OCI-LY7 (cell line): ENCODE measurements at regions not wholly inside any gene's neighbourhood (a gene's known extent, or its start where the extent isn't known, plus 50 kb on each side); places are given as distances from the start of the nearest gene placed in this dataset.

Experiments
- BruUV-seq: library from RNA; stranded (reverse); fragments of 400-500 nt; replicated peaks from 2 replicates; lab custom pipeline; 2021; lab: Mats Ljungman, UMichigan
- CTCF ChIA-PET: fragments of 300-600 bp; sonication (Branson Sonifier 250); formaldehyde crosslinking; loops from one replicate; lab custom pipeline; 2022; ENCODE audit warnings: antibody characterized with exemption; ENCODE audit not compliant: unreplicated experiment; lab: Charles Lee
- POLR2A ChIA-PET: fragments of 300-600 bp; sonication (Branson Sonifier 250); formaldehyde crosslinking; loops from one replicate; lab custom pipeline; 2022; ENCODE audit warnings: antibody characterized with exemption; lab: Charles Lee
- DNase-seq: peaks from one replicate; pipeline ENCODE4 v3.0.0-alpha.2; 2015; ENCODE audit warnings: low spot score
- H2AFZ ChIP-seq: fragments of 200-600 bp; sonication (generic), shearing (Covaris generic); 2 replicates; pipeline ENCODE4 v1.6.1; 2014; ENCODE audit warnings: mild to moderate bottlenecking, antibody characterized with exemption, low read length, moderate library complexity
- H3K27ac ChIP-seq: fragments of 200-600 bp; sonication (generic); 2 replicates; pipeline ENCODE4 v1.5.1; 2014; ENCODE audit warnings: mixed run types, low read depth, mild to moderate bottlenecking, moderate library complexity, low read length, inconsistent platforms; ENCODE audit not compliant: poor library complexity, severe bottlenecking
- H3K36me3 ChIP-seq: fragments of 200-600 bp; sonication (generic); 2 replicates; pipeline ENCODE4 v1.6.1; 2014; ENCODE audit warnings: mild to moderate bottlenecking, antibody characterized with exemption, low read length, moderate library complexity, mixed read lengths; ENCODE audit not compliant: insufficient read depth
- H3K4me1 ChIP-seq: fragments of 200-600 bp; sonication (generic); 2 replicates; pipeline ENCODE4 v1.5.1; 2014; ENCODE audit warnings: mild to moderate bottlenecking, low read length; ENCODE audit not compliant: insufficient read depth, poor library complexity, severe bottlenecking
- H3K4me2 ChIP-seq: fragments of 200-600 bp; sonication (generic); 2 replicates; pipeline ENCODE4 v1.6.1; 2014; ENCODE audit warnings: mild to moderate bottlenecking, low read length
- H3K4me3 ChIP-seq: fragments of 200-600 bp; sonication (generic); 2 replicates; pipeline ENCODE4 v1.5.1; 2014; ENCODE audit warnings: mild to moderate bottlenecking, low read depth, low read length; ENCODE audit not compliant: poor library complexity, severe bottlenecking
- H3K79me2 ChIP-seq: fragments of 200-600 bp; sonication (generic); 2 replicates; pipeline ENCODE4 v1.6.1; 2016; ENCODE audit warnings: low read depth, mild to moderate bottlenecking, low read length, moderate library complexity, mixed read lengths; ENCODE audit not compliant: insufficient read depth
- H3K9me2 ChIP-seq: fragments of 200-600 bp; sonication (generic); 2 replicates; pipeline ENCODE4 v1.6.1; 2016; ENCODE audit warnings: mild to moderate bottlenecking, low read length, mixed read lengths; ENCODE audit not compliant: insufficient read depth
- H3K9me3 ChIP-seq: fragments of 200-600 bp; sonication (generic); 2 replicates; pipeline ENCODE4 v1.6.1; 2014; ENCODE audit warnings: mild to moderate bottlenecking, mixed run types, low read length, mixed read lengths
- H4K20me1 ChIP-seq: fragments of 200-600 bp; sonication (generic); 2 replicates; pipeline ENCODE4 v1.6.1; 2014; ENCODE audit warnings: mild to moderate bottlenecking, antibody characterized with exemption, low read length, moderate library complexity, mixed read lengths; ENCODE audit not compliant: insufficient read depth
- EZH2phosphoT487 ChIP-seq: fragments of 200-600 bp; sonication (generic); IDR thresholded peaks from 2 replicates; pipeline ENCODE4 v1.6.1; 2018; ENCODE audit warnings: low read depth, borderline replicate concordance, mild to moderate bottlenecking, mixed run types, antibody characterized with exemption, low read length, moderate library complexity, mixed read lengths
- intact Hi-C: fragments of 100-400 bp; cut with micrococcal nuclease; formaldehyde crosslinking; loops from one replicate; pipeline ENCODE4 v1.10.0; 2022; ENCODE audit not compliant: unreplicated experiment
- TF ChIP-seq, protein P1 (sequence below): fragments of 200-600 bp; sonication (generic); conservative IDR thresholded peaks from 2 replicates; pipeline ENCODE4 v1.5.1; 2014; ENCODE audit warnings: mild to moderate bottlenecking, antibody characterized with exemption, low read length, moderate library complexity, mixed read lengths

DNA sequence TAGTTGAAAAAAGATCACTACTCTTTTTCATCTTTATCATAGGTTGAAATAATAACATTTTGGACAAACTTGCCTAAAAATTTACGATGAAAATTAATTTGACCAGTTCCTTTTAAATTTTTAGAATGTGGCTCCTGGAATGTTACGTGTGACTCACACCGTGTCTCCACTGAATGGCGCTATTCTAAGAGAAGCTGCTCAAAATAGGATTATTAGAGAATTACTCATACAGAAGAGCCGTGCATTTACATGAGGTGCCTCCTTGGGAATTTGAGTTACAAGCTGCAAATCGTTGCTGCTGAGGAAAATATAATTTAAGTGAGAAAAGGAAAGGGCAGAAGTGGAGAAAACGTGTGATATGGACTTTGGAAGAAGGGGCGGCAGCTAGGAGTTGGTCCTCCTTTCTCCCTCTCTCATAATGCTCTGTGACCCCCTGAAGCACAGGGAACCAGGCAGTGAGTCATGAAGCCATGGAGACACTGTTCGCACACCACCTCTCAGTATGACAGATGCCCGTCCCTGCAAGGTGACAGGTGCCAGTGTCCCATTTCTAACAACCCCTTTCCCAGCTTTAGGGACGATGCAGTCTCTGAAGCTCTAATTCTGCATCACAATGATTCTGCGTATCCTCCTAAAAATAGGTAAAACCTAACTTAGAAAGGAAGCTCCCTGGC lies 323.2 kb upstream of the COBL start:
- intact Hi-C loops = no loop called here
- Histone ChIP-seq H3K4me3 (no peak overlapping the region), H3K36me3 (no peaks in the 10 kb centered on the region), H3K79me2 (no peaks in the 10 kb centered on the region), H3K9me2 (no peaks in the 10 kb centered on the region), H3K4me1 (no peaks in the 10 kb centered on the region), H3K9me3 (no peaks in the 10 kb centered on the region), H3K27ac (no peak overlapping the region), H3K4me2 (no peak overlapping the region), H4K20me1 (no peaks in the 10 kb centered on the region), H2AFZ (no peak overlapping the region)
- no peak for TF ChIP-seq EZH2phosphoT487
- TF ChIP-seq, protein P1, sequence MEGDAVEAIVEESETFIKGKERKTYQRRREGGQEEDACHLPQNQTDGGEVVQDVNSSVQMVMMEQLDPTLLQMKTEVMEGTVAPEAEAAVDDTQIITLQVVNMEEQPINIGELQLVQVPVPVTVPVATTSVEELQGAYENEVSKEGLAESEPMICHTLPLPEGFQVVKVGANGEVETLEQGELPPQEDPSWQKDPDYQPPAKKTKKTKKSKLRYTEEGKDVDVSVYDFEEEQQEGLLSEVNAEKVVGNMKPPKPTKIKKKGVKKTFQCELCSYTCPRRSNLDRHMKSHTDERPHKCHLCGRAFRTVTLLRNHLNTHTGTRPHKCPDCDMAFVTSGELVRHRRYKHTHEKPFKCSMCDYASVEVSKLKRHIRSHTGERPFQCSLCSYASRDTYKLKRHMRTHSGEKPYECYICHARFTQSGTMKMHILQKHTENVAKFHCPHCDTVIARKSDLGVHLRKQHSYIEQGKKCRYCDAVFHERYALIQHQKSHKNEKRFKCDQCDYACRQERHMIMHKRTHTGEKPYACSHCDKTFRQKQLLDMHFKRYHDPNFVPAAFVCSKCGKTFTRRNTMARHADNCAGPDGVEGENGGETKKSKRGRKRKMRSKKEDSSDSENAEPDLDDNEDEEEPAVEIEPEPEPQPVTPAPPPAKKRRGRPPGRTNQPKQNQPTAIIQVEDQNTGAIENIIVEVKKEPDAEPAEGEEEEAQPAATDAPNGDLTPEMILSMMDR = no peak
- ChIA-PET CTCF (no interaction called here), POLR2A (no interaction called here)
- no peak for DNase-seq
- no TSS peak for BruUV-seq

DNA sequence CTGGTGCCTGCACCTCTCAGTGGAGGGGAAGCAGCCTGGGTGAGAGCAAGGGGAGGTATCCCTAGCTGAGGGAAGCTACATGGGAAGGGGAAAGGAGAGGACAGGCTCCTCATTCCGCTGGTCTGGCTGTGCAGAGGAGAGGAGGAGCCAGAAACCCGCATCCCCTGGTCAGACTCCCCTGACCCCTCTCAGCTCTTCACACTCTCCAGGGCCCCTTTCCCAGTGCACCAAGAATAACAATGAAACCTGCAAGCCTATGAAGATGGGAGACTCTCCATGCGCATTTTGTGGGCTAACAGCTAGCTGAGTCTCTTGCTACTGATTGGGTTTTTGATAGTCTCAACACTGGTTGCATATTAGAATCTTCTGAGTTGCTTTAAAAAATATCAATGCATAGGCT lies 319.9 kb upstream of the COBL start:
- H3K4me1 ChIP-seq = no peaks in the 10 kb centered on the region
- no peak overlapping the region for H3K4me3 ChIP-seq
- H3K79me2 ChIP-seq = no peaks in the 10 kb centered on the region
- DNase-seq = no peak
- no peaks in the 10 kb centered on the region for H4K20me1 ChIP-seq
- TF ChIP-seq, protein P1 = no peak
- no peak for TF ChIP-seq EZH2phosphoT487
- BruUV-seq = no TSS peak
- POLR2A ChIA-PET = interaction anchor here (0.6 kb wide), 1 partner anchor 29 kb away, joined by 3 read pairs; no protein-coding TSS in a partner anchor
- H3K4me2 ChIP-seq = no peak overlapping the region
- intact Hi-C loops = no loop called here
- no peaks in the 10 kb centered on the region for H3K9me3 ChIP-seq
- H3K36me3 ChIP-seq = no peaks in the 10 kb centered on the region
- no peak overlapping the region for H3K27ac ChIP-seq
- no peaks in the 10 kb centered on the region for H3K9me2 ChIP-seq
- CTCF ChIA-PET = no interaction called here
- no peak overlapping the region for H2AFZ ChIP-seq

DNA sequence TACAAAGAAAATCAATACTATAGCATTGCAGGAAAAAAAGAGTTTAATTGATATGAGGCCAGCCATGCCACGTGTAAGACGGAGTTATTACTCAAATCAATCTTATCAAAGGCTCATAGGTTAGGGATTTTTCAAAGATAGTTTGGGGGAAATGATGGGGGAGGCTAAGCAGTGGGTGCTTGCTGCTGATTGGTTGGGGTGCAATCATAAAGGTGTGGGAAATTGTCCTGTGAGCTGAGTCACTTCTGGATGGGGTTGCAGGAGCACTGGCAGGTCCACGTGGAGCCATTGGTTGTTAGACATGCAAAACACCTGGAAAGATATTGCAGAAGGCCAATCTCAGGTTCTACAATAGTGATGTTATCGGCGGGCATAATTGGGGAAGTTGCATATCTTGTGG lies 319.2 kb upstream of the COBL start:
- intact Hi-C loops = no loop called here
- ChIA-PET POLR2A (interaction anchor here (0.7 kb wide), 1 partner anchor 9 kb away, joined by 4 read pairs; no protein-coding TSS in a partner anchor), CTCF (no interaction called here)
- Histone ChIP-seq H3K79me2 (no peaks in the 10 kb centered on the region), H3K36me3 (no peaks in the 10 kb centered on the region), H3K9me2 (no peaks in the 10 kb centered on the region), H3K27ac (no peak overlapping the region), H4K20me1 (no peaks in the 10 kb centered on the region), H3K4me2 (no peak overlapping the region), H3K4me3 (no peak overlapping the region), H2AFZ (no peak overlapping the region), H3K4me1 (no peaks in the 10 kb centered on the region), H3K9me3 (no peaks in the 10 kb centered on the region)
- BruUV-seq = no TSS peak
- TF ChIP-seq, protein P1 = no peak
- DNase-seq = no peak
